ENCODE measurements at regions not wholly inside any gene's neighbourhood (a gene's known extent, or its start where the extent isn't known, plus 50 kb on each side); places are given as distances from the start of the nearest gene placed in this dataset.
"Not testable (repeated sequence)": the region's sequence is repeated elsewhere in the genome, so short reads cannot be mapped to it uniquely, and the experiment has no call there.

DNA sequence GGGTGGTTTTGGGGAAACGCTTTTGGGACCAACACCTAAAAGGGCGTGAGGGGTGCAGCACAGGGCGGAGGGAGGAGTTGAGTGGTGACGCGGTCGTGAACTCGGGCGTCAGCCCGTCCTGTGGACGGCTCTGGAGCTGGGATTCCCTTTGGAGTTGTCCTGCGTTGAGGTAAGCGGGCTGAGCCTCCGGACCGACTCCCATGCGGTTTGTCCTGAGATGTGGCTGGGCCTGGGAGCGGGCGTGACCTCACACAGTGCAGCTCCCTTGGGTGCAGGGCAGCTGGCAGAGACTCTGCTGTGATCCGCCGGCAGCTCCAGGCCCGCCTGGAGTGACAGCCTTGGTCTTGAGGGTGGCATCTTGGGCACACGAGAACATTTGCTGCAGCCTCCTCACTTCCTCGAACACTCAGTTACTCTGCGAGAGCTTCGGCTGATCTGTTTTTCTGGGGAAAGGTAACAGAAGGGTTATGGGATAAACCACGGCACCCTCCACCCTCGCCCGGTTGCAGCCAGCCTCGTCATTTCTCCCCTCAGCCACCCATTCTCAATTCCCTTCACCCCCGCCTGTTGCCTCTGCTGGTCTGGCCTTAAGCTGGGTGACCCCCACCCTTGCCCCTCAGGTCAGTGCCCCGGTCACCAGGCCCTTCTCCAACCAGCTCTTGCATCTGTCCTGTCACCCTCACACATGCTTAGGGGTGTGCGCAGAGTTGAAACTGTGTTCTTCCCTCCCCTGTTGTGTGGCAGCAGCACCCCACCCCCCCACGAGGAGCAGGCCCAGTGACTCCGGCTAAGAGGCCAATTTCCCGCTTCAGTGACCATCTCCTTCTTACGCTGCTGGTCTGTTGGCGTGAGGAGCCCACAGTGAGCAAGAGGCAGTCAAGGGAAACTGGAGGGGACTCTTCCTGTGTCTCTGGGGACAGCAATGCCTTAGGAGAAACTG is 94.2 kb upstream of the COL5A1 start:
- no peak for DNase-seq

- no peak for DNase-seq
These were observed 93.4 kb upstream of the COL5A1 start for GRCh38 chr9:134548185-134548584.

DNA sequence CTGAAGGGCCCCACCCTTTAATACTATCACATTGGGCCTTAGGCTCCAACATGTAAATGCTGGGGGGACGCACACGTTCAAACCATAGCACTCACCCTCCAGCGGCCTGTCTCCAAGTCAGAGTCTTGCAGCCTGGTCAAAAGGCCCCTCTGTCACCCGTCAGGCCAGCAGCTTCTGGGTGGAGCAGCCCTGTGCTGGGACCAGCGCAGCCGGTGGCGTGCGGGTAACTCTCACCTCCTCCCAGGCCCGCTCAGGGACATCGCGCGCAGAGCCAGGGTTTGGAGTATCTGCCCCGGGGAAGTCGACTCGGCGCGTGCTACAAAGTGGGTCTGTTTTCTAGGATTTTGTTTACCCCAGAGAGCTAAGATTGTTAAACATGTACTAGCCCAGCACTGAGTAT is 93.0 kb upstream of the COL5A1 start:
- DNase-seq, result no peak

- DNase-seq, result no peak
These were observed 92.3 kb upstream of the COL5A1 start for GRCh38 chr9:134549336-134549735.

- not testable (repeated sequence) for DNase-seq
These were observed 91.5 kb upstream of the COL5A1 start for GRCh38 chr9:134550081-134550480.

DNA sequence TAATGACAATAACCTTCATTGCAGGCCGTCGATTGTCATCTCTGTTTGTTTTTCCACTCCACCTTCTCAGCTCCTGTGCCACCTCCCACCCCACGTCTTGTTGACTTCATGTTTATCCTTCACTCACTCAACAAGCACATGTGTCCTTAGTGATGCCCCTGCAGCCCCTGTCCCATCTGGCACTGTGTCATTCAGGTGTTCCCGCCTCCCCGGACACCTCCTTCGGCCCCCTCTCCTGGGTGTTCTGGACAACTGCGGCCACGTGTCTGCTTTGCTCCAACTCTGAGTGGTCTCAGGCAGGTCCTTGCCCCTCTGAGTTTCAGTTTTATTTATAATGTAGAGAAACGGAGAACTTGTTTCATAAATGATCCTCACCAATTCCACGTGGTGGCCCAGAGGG is 91.0 kb upstream of the COL5A1 start:
- no peak for DNase-seq

GRCh38 chr9:134551176-134551575 is 90.4 kb upstream of the COL5A1 start:
- DNase-seq, result no peak

DNA sequence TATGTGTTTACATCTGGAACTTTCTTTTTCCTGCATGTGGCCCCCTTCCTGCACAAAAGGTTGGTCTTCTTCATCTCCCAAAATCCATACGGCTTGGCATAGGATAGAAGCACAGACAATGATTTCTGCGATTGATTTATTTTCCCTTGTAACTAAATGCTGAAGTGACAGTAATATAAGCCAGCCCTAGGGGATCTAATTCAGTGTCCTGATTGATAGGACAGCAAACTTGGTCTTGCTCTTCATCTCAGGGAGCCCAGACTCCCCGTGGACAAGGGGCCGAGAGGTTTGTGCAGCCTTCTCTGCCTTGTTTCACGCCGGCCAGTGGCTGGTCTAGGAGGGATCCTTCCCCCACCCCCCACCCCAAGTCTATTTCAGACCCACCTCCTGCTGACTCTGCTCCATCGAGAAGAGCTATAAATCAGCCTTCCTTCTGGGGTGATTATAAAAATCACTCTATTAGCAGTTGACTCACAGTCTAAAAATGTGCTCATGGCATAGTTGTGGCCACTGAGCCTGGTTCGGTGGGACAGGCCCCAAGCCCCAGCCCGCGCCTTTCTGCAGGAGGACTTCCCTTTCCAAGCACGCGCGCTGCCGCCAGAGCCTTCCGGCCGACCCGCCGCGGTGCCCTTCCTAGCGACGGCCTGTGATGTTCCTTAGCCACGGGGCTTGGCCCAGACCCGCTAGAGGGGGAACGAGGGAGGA is 89.8 kb upstream of the COL5A1 start:
- DNase-seq, result peak in 1 of 2 donors; percentile 8

- no peak for DNase-seq
These were observed 89.1 kb upstream of the COL5A1 start for GRCh38 chr9:134552349-134552990.

GRCh38 chr9:134553061-134553891 is 88.3 kb upstream of the COL5A1 start:
- no peak for DNase-seq

DNA sequence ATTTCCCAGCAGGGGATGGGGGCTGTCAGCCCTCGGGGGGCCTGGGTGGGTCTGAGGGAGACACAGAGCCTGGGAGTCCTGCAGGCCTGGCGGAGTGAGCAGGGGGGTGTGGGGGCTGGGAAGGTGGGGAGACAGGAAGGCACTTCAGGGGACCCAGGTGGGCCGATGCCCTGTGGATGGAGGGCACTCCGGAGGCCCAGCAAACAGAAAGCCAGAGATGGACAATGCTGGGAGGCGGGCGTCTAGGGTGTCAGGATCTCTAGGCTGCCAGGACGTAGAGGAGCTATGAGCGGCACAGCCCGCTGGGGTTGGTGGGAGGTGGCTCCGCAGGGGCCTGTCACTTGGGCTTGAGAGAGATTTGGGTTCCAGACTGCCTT is 87.6 kb upstream of the COL5A1 start:
- no peak for DNase-seq

DNA sequence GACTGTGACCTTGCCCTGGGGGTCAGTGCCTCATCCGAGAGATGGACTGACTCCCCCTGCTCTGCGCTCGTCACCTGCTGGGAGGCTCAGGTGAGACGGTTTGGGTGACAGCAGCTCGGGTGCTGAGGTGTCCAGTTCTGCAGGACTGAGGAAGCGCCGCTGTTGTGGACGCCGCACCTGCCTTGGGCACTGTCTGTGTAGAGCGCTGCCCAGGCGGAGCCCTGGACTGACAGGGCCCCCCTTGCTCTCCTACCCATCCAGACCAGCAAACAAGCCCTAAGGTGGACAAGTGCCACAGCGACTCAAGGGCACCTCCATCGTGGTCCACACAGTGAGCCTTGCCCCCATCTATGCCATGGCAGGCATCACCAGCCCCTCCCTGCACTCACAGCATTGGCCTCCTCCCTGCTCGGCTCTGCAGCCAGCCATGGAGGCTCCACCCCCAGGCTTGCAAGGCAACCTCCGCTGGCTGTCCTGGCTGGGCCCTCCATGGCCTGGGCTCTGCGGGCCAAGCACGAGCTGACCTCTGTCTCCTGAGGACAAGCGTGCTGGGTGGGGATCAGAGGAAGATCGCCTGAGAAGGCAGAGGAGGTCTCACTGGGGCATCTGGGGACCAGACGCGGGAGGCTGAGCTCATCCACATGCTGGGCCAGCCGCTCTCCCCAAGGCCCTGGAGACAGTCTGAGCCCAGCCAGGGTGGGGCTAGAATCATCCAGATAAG is 87.1 kb upstream of the COL5A1 start:
- no peak for DNase-seq

GRCh38 chr9:134555094-134555650 is 86.4 kb upstream of the COL5A1 start:
- no peak for DNase-seq

DNA sequence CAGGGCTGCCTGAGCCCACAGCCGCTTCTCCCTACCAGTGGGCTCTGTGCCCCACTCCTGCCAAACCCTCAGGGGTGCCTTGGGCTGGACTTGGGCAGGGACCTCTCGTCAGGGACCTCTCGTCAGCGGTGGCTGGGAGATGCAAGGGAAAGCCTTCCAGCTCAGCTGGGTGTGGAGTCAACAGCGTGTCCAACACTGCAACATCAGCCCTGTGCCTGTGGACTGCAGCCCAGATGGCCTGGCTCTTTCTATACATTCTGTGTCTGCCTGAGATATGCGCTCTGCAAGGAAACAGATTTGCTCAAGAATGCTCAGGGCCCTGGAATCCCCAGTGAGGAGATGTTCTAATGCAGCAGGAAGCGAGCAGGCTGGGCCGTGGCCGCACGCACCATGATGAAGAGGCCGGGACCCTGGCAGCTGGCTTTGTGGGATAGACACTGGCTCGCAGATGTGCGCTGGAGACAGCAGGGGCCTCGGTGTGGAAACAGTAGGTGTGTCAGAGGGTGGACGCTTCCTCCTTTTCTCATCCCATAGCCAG is 85.0 kb upstream of the COL5A1 start:
- DNase-seq, result no peak

DNA sequence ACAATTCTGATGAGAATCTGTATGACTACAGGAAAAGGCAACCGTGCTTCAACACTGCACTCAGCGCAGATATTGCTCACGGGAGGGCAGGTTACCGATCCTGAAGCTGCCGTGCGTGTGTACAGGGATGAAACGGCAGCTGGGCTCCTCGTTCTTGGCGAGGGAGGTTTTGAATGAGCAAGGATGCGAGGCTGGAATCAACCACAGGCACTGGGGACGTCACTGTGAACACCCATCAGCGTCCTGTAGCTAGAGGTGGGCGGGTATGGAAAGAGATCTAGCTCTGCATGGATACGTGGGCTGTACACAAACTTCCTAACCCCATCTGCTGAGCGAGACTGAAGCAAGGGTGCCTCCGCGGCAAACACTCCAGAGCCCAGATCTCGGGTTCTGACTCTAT is 84.3 kb upstream of the COL5A1 start:
- DNase-seq, result no peak

DNA sequence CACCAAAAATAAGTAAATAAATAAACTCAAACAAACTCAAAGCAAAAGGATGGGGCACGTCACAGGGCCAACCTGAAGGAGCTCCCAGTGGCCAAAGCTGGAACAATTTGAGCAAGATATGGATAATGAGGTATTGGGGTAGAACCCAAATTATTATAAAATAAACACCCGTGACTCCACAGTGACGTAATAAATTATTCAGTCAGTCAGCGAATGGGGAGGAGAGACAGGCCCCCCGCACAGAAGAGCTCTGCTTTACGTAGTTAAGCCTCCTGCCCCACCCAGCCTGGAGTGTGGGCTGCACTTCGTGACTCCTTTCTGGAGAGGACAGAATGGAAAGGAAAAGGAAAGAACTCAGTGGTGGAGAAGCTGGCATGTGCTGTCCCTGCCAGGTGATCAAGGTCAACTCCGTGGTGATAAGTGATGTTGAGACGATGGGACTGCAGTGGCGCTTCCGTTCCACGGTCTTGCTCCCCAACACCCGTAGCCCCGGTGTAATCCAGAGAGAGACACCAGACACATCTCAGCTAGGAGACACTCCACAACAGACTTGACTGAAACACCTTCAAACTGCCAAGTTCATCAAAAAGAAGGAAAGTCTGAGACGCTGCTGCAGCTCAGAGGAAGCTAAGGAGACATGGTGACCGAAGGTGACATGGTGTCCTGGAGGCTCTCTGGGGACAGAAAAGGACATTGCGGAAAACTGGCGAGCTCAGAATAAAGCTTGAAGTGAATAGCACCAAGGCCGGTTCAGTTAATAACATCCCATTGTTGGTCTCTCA is 83.3 kb upstream of the COL5A1 start:
- no peak for DNase-seq

DNA sequence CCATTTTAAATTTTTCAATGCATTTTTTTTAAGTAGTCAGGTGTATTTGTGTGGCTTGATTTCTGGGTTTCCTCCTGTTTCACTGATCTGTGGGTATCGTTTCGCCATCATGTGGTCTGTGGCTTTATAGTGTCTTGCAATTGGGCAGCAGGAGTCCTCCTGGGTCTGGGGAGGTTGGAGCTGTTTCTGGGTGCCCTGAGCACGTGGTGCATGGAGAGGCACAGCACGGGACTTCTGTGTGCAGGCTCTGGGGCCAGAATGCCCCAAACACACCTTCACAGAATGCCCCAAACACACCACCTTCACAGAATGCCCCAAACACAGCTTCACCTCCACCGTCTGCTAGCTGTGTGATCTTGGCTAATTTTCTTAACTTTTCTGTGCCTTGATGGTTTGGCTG is 82.6 kb upstream of the COL5A1 start:
- DNase-seq, result no peak

GRCh38 chr9:134560206-134560605 is 81.4 kb upstream of the COL5A1 start:
- no peak for DNase-seq

GRCh38 chr9:134560654-134561053 is 80.9 kb upstream of the COL5A1 start:
- no peak for DNase-seq

- no peak for DNase-seq
These were observed 80.0 kb upstream of the COL5A1 start for GRCh38 chr9:134561427-134562145.
